ENCODE measurements at regions not wholly inside any gene's neighbourhood (a gene's known extent, or its start where the extent isn't known, plus 50 kb on each side); places are given as distances from the start of the nearest gene placed in this dataset.
"Not testable (repeated sequence)": the region's sequence is repeated elsewhere in the genome, so short reads cannot be mapped to it uniquely, and the experiment has no call there.

DNA sequence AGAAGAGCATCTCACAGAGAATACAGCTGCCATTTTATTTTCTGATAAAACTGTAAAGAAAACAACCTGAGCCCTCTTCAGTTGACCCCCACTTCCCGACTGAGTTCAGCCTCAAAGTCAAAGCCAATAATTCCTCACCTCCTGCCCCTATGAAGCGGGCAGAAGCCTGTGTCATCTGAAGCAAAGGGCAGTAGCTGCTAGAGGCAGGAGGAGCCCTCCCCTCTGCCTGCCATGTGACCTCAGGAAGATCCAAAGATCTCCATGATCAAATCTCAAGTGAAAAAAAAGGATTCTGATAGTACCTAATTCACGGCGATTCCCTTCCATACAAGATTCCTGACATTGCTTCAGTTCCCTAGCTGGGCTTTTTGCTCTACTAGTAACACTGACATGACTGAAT is 223.1 kb upstream of the CAND1 start:
- Histone ChIP-seq H4K20me1 (ENCODE audit: insufficient read depth, low read length) (no peaks in the 10 kb centered on the region), H3K79me2 (ENCODE audit: insufficient read depth, low read depth, low read length) (no peaks in the 10 kb centered on the region), H3K4me1 (ENCODE audit: insufficient read depth, low read length, poor library complexity, severe bottlenecking) (no peaks in the 10 kb centered on the region), H3K36me3 (ENCODE audit: insufficient read depth, low read length) (no peaks in the 10 kb centered on the region), H3K4me3 (ENCODE audit: low read depth, low read length, poor library complexity, severe bottlenecking) (no peak overlapping the region), H3K4me2 (ENCODE audit: low read length) (no peak overlapping the region), H3K27ac (ENCODE audit: low read depth, low read length, poor library complexity, severe bottlenecking) (no peak overlapping the region), H2AFZ (ENCODE audit: low read length) (no peak overlapping the region), H3K9me3 (ENCODE audit: low read length) (no peaks in the 10 kb centered on the region), H3K9me2 (ENCODE audit: insufficient read depth, low read length) (no peaks in the 10 kb centered on the region)
- no peak for TF ChIP-seq EZH2phosphoT487 (IDR thresholded peaks at IDR 0.05; ENCODE audit: borderline replicate concordance, low read depth, low read length)
- POLR2A ChIA-PET: no interaction called here
- intact Hi-C loops (cut with micrococcal nuclease; ENCODE audit: unreplicated experiment): no loop called here
- CTCF ChIA-PET (ENCODE audit: unreplicated experiment): no interaction called here
- DNase-seq (ENCODE audit: low spot score): no peak
- BruUV-seq (replicated peaks): no TSS peak

DNA sequence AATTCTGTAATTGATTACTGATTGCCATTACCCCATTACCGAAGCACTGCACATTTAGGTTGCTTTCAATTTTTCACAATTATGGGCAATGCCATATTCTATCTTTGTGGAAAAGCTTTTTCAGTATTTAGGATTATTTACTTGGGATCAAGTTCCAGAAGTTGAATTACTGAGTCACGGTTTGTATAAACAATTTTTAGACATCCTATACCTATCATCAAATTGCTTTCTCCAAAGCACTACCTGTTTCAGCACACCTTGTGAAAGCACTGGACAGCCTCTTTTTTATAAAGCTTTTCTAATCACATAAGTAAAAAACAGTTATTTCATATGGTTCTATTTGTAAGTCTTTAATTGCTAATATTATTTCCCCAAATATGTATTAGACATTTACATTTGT is 221.5 kb upstream of the CAND1 start:
- DNase-seq (ENCODE audit: low spot score): no peak
- H3K36me3 ChIP-seq (ENCODE audit: insufficient read depth, low read length): no peaks in the 10 kb centered on the region
- BruUV-seq (replicated peaks): no TSS peak
- no peak overlapping the region for H3K27ac ChIP-seq (ENCODE audit: low read depth, low read length, poor library complexity, severe bottlenecking)
- H3K79me2 ChIP-seq (ENCODE audit: insufficient read depth, low read depth, low read length): no peaks in the 10 kb centered on the region
- no peak overlapping the region for H2AFZ ChIP-seq (ENCODE audit: low read length)
- no peak overlapping the region for H3K4me3 ChIP-seq (ENCODE audit: low read depth, low read length, poor library complexity, severe bottlenecking)
- no peaks in the 10 kb centered on the region for H3K9me2 ChIP-seq (ENCODE audit: insufficient read depth, low read length)
- ChIA-PET CTCF (ENCODE audit: unreplicated experiment) (no interaction called here), POLR2A (interaction anchor here (0.6 kb wide), 2 partner anchors 23 to 41 kb away, joined by 3 to 4 read pairs; no protein-coding TSS in a partner anchor)
- intact Hi-C loops (cut with micrococcal nuclease; ENCODE audit: unreplicated experiment): no loop called here
- no peak overlapping the region for H3K4me2 ChIP-seq (ENCODE audit: low read length)
- H3K9me3 ChIP-seq (ENCODE audit: low read length): no peaks in the 10 kb centered on the region
- H4K20me1 ChIP-seq (ENCODE audit: insufficient read depth, low read length): no peaks in the 10 kb centered on the region
- no peaks in the 10 kb centered on the region for H3K4me1 ChIP-seq (ENCODE audit: insufficient read depth, low read length, poor library complexity, severe bottlenecking)
- TF ChIP-seq EZH2phosphoT487 (IDR thresholded peaks at IDR 0.05; ENCODE audit: borderline replicate concordance, low read depth, low read length): no peak
- TF ChIP-seq, protein P1, sequence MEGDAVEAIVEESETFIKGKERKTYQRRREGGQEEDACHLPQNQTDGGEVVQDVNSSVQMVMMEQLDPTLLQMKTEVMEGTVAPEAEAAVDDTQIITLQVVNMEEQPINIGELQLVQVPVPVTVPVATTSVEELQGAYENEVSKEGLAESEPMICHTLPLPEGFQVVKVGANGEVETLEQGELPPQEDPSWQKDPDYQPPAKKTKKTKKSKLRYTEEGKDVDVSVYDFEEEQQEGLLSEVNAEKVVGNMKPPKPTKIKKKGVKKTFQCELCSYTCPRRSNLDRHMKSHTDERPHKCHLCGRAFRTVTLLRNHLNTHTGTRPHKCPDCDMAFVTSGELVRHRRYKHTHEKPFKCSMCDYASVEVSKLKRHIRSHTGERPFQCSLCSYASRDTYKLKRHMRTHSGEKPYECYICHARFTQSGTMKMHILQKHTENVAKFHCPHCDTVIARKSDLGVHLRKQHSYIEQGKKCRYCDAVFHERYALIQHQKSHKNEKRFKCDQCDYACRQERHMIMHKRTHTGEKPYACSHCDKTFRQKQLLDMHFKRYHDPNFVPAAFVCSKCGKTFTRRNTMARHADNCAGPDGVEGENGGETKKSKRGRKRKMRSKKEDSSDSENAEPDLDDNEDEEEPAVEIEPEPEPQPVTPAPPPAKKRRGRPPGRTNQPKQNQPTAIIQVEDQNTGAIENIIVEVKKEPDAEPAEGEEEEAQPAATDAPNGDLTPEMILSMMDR (conservative IDR thresholded peaks at IDR 0.05; ENCODE audit: low read length): no peak

DNA sequence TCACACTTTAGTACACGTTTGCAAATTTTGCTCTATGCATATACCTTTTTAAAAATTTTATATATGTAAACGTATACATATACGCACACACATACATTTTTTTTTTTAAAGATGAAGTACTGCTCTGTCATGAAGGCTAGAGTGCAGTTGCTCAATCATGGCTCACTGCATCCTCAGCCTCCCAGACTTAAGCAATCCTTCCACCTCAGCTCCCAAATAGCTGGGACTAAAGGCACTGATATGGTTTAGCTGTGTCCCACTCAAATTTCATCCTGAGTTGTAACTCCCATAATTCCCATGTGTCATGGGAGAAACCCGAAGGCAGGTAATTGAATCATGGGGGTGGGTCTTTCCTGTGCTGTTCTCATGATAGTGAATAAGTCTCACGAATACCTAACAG is 220.8 kb upstream of the CAND1 start:
- TF ChIP-seq, protein P1 (conservative IDR thresholded peaks at IDR 0.05; ENCODE audit: low read length): no peak
- no peak for TF ChIP-seq EZH2phosphoT487 (IDR thresholded peaks at IDR 0.05; ENCODE audit: borderline replicate concordance, low read depth, low read length)

DNA sequence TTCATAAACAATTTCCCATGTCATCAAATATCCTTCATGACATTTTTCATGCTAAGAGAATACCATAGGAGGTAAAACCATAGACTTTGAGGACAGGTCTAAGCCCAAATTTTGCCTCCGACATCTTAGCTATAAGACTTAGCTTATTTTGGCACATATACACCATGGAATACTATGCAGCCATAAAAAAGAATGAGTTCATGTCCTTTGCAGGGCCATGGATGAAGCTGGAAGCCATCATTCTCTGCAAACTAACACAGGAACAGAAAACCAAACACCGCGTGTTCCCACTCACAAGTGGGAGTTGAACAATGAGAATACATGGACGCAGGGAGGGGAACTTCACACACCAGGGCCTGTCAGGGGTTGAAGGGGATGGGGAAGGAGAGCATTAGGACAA is 220.0 kb upstream of the CAND1 start:
- H3K36me3 ChIP-seq (ENCODE audit: insufficient read depth, low read length); BruUV-seq (replicated peaks); H3K4me3 ChIP-seq (ENCODE audit: low read depth, low read length, poor library complexity, severe bottlenecking); H3K4me2 ChIP-seq (ENCODE audit: low read length); DNase-seq (ENCODE audit: low spot score); CTCF ChIA-PET (ENCODE audit: unreplicated experiment); intact Hi-C loops (cut with micrococcal nuclease; ENCODE audit: unreplicated experiment); H4K20me1 ChIP-seq (ENCODE audit: insufficient read depth, low read length); H3K79me2 ChIP-seq (ENCODE audit: insufficient read depth, low read depth, low read length); H2AFZ ChIP-seq (ENCODE audit: low read length); POLR2A ChIA-PET; H3K9me2 ChIP-seq (ENCODE audit: insufficient read depth, low read length); H3K9me3 ChIP-seq (ENCODE audit: low read length); H3K4me1 ChIP-seq (ENCODE audit: insufficient read depth, low read length, poor library complexity, severe bottlenecking); H3K27ac ChIP-seq (ENCODE audit: low read depth, low read length, poor library complexity, severe bottlenecking): not testable (repeated sequence)

More for the DNA sequence above, 220.8 kb upstream of the CAND1 start:
- Histone ChIP-seq H3K4me1 (ENCODE audit: insufficient read depth, low read length, poor library complexity, severe bottlenecking) (no peaks in the 10 kb centered on the region), H3K79me2 (ENCODE audit: insufficient read depth, low read depth, low read length) (no peaks in the 10 kb centered on the region), H4K20me1 (ENCODE audit: insufficient read depth, low read length) (no peaks in the 10 kb centered on the region), H3K4me3 (ENCODE audit: low read depth, low read length, poor library complexity, severe bottlenecking) (no peak overlapping the region), H3K4me2 (ENCODE audit: low read length) (no peak overlapping the region), H3K9me3 (ENCODE audit: low read length) (no peaks in the 10 kb centered on the region), H3K27ac (ENCODE audit: low read depth, low read length, poor library complexity, severe bottlenecking) (no peak overlapping the region), H2AFZ (ENCODE audit: low read length) (no peak overlapping the region), H3K9me2 (ENCODE audit: insufficient read depth, low read length) (no peaks in the 10 kb centered on the region), H3K36me3 (ENCODE audit: insufficient read depth, low read length) (no peaks in the 10 kb centered on the region)
- BruUV-seq (replicated peaks): no TSS peak
- intact Hi-C loops (cut with micrococcal nuclease; ENCODE audit: unreplicated experiment): no loop called here
- no peak for DNase-seq (ENCODE audit: low spot score)
- ChIA-PET CTCF (ENCODE audit: unreplicated experiment) (no interaction called here), POLR2A (no interaction called here)
